Astrocyte (in vitro differentiated cells and primary cell): ENCODE measurements at regions not wholly inside any gene's neighbourhood (a gene's known extent, or its start where the extent isn't known, plus 50 kb on each side); places are given as distances from the start of the nearest gene placed in this dataset.

Source experiments
- DNase-seq: peaks from one replicate; pipeline ENCODE4 v3.0.0-alpha.2; 2010; ENCODE audit warnings: low read depth
- FAIRE-seq: peaks from 2 replicates; lab custom pipeline; 2011; peaks lifted over from hg19 to GRCh38; lab: Jason Lieb, UNC
- H2AFZ ChIP-seq: 2 replicates; pipeline ENCODE4 v1.6.0; 2012; ENCODE audit warnings: low read depth, low read length, inconsistent platforms
- H3K27ac ChIP-seq: 2 replicates; pipeline ENCODE4 v1.5.1; 2011; ENCODE audit warnings: low read depth, low read length, inconsistent platforms
- H3K27me3 ChIP-seq: 2 replicates; pipeline ENCODE4 v1.6.0; 2011; ENCODE audit warnings: low read length, inconsistent platforms; ENCODE audit not compliant: insufficient read depth
- H3K36me3 ChIP-seq: 2 replicates; pipeline ENCODE4 v1.5.1; 2011; ENCODE audit warnings: low read length, inconsistent platforms; ENCODE audit not compliant: insufficient read depth
- H3K4me1 ChIP-seq: 2 replicates; pipeline ENCODE4 v1.5.1; 2011; ENCODE audit warnings: low read length, inconsistent platforms; ENCODE audit not compliant: insufficient read depth
- H3K4me2 ChIP-seq: 2 replicates; pipeline ENCODE4 v1.6.0; 2012; ENCODE audit warnings: low read length, inconsistent platforms
- H3K4me3 ChIP-seq: 2 replicates; pipeline ENCODE4 v1.5.1; 2011; ENCODE audit warnings: low read depth, mild to moderate bottlenecking, low read length, inconsistent platforms; ENCODE audit not compliant: insufficient read depth
- H3K79me2 ChIP-seq: 2 replicates; pipeline ENCODE4 v1.6.0; 2012; ENCODE audit warnings: mild to moderate bottlenecking, low read length, inconsistent platforms; ENCODE audit not compliant: insufficient read depth
- H3K9ac ChIP-seq: 2 replicates; pipeline ENCODE4 v1.6.0; 2012; ENCODE audit warnings: mild to moderate bottlenecking, low read length, inconsistent platforms
- H3K9me3 ChIP-seq: 2 replicates; pipeline ENCODE4 v1.5.1; 2012; ENCODE audit warnings: low read depth, mild to moderate bottlenecking, low read length, inconsistent platforms; ENCODE audit not compliant: insufficient read depth
- H4K20me1 ChIP-seq: 2 replicates; pipeline ENCODE4 v1.6.0; 2012; ENCODE audit warnings: low read length, inconsistent platforms; ENCODE audit not compliant: insufficient read depth
- H3K27ac Mint-ChIP-seq: one replicate; pipeline ENCODE4 v1.8.0; 2021; ENCODE audit warnings: mild to moderate bottlenecking, mixed read lengths; ENCODE audit not compliant: unreplicated experiment
- H3K27me3 Mint-ChIP-seq: one replicate; pipeline ENCODE4 v1.8.0; 2021; ENCODE audit warnings: low read depth, mixed read lengths; ENCODE audit not compliant: unreplicated experiment
- H3K36me3 Mint-ChIP-seq: one replicate; pipeline ENCODE4 v1.8.0; 2021; ENCODE audit warnings: low read depth, mixed read lengths; ENCODE audit not compliant: unreplicated experiment
- H3K4me1 Mint-ChIP-seq: one replicate; pipeline ENCODE4 v1.8.0; 2021; ENCODE audit warnings: low read depth, mixed read lengths; ENCODE audit not compliant: unreplicated experiment
- H3K4me3 Mint-ChIP-seq: one replicate; pipeline ENCODE4 v1.8.0; 2021; ENCODE audit warnings: mild to moderate bottlenecking, moderate library complexity, mixed read lengths; ENCODE audit not compliant: unreplicated experiment
- H3K9me3 Mint-ChIP-seq: one replicate; pipeline ENCODE4 v1.8.0; 2021; ENCODE audit warnings: mild to moderate bottlenecking, mixed read lengths; ENCODE audit not compliant: unreplicated experiment
- EZH2 ChIP-seq: IDR thresholded peaks from 2 replicates; pipeline ENCODE4 v1.6.1; 2012; ENCODE audit warnings: mild to moderate bottlenecking, low read length, inconsistent platforms; ENCODE audit not compliant: insufficient read depth
- TF ChIP-seq, protein P1 (sequence below): IDR thresholded peaks from 2 replicates; pipeline ENCODE4 v1.5.1; 2011; ENCODE audit warnings: low read depth, mild to moderate bottlenecking, inconsistent platforms, low read length, moderate library complexity; ENCODE audit not compliant: insufficient read depth

DNA sequence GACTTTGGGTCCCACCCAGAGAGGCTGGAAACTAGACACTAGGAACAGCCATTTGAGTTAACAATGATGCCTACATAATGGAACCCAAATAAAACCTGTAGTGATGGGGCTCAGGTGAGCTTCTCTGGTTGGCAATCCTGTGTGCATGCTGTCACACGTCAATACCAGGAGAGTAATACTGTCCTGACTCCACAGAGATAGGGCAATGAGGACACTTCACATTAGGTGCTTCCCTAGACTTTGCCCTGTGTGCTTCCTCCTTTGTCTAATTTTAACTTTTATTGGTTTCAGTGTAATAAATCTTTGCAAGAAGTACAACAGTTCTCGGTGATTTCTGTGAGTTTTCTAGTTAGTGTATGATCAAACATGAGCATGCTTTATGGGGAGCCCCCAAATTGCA, 281.8 kb upstream of the ARRDC4 start:
- H3K36me3 Mint-ChIP-seq = no peaks in the 10 kb centered on the region
- no peak for TF ChIP-seq EZH2
- TF ChIP-seq, protein P1, sequence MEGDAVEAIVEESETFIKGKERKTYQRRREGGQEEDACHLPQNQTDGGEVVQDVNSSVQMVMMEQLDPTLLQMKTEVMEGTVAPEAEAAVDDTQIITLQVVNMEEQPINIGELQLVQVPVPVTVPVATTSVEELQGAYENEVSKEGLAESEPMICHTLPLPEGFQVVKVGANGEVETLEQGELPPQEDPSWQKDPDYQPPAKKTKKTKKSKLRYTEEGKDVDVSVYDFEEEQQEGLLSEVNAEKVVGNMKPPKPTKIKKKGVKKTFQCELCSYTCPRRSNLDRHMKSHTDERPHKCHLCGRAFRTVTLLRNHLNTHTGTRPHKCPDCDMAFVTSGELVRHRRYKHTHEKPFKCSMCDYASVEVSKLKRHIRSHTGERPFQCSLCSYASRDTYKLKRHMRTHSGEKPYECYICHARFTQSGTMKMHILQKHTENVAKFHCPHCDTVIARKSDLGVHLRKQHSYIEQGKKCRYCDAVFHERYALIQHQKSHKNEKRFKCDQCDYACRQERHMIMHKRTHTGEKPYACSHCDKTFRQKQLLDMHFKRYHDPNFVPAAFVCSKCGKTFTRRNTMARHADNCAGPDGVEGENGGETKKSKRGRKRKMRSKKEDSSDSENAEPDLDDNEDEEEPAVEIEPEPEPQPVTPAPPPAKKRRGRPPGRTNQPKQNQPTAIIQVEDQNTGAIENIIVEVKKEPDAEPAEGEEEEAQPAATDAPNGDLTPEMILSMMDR = no peak
- Histone ChIP-seq H3K4me2 (no peak overlapping the region), H3K79me2 (no peaks in the 10 kb centered on the region), H3K27ac (no peak overlapping the region), H4K20me1 (no peaks in the 10 kb centered on the region), H3K9me3 (peaks cover 3% of the 10 kb centered on the region), H3K27me3 (no peaks in the 10 kb centered on the region), H3K9ac (no peak overlapping the region), H3K4me1 (no peaks in the 10 kb centered on the region), H3K36me3 (no peaks in the 10 kb centered on the region), H2AFZ (no peak overlapping the region), H3K4me3 (no peak overlapping the region)
- H3K4me1 Mint-ChIP-seq = no peaks in the 10 kb centered on the region
- no peak for DNase-seq
- H3K27ac Mint-ChIP-seq = no peak overlapping the region
- FAIRE-seq = no peak
- peaks cover 1% of the 10 kb centered on the region for H3K9me3 Mint-ChIP-seq
- H3K27me3 Mint-ChIP-seq = peaks cover 3% of the 10 kb centered on the region
- H3K4me3 Mint-ChIP-seq = no peak overlapping the region

DNA sequence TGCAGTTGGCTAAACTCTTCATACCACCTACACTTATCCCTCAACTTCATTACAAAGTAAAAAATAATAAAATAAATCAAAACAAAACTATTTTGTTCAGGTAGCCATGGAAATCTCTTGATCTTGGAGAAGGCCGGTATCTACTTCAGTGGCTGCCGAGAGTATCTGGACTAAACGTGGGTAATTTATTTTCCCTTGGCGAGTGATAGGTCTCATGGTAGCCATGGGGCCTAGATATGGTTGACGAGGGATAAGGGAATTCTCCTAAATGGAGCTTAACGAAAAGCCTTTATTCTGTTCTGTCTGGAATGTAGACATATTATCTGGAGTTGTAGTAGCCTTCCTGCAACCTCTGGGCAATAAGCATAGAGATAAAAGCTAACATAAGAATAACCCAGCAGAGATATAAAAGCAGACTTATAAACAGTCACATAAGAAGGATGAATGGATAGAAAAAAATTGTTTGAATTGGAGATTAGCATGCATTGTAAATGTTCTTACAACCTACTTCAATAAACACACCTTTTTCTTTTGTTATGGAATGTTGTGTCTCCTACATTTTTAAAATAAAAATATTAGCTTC, 281.3 kb upstream of the ARRDC4 start:
- Mint-ChIP-seq H3K4me3 (no peak overlapping the region), H3K4me1 (no peaks in the 10 kb centered on the region), H3K27ac (no peak overlapping the region), H3K27me3 (peaks cover 3% of the 10 kb centered on the region), H3K36me3 (no peaks in the 10 kb centered on the region), H3K9me3 (no peaks in the 10 kb centered on the region)
- TF ChIP-seq, protein P1 = no peak
- no peak for TF ChIP-seq EZH2
- Histone ChIP-seq H2AFZ (no peak overlapping the region), H3K4me1 (no peaks in the 10 kb centered on the region), H3K27me3 (no peaks in the 10 kb centered on the region), H3K4me2 (no peak overlapping the region), H3K9me3 (peaks cover 3% of the 10 kb centered on the region), H3K9ac (no peak overlapping the region), H3K4me3 (no peak overlapping the region), H3K79me2 (no peaks in the 10 kb centered on the region), H4K20me1 (no peaks in the 10 kb centered on the region), H3K27ac (no peak overlapping the region), H3K36me3 (no peaks in the 10 kb centered on the region)
- DNase-seq (no peak), FAIRE-seq (no peak)

DNA sequence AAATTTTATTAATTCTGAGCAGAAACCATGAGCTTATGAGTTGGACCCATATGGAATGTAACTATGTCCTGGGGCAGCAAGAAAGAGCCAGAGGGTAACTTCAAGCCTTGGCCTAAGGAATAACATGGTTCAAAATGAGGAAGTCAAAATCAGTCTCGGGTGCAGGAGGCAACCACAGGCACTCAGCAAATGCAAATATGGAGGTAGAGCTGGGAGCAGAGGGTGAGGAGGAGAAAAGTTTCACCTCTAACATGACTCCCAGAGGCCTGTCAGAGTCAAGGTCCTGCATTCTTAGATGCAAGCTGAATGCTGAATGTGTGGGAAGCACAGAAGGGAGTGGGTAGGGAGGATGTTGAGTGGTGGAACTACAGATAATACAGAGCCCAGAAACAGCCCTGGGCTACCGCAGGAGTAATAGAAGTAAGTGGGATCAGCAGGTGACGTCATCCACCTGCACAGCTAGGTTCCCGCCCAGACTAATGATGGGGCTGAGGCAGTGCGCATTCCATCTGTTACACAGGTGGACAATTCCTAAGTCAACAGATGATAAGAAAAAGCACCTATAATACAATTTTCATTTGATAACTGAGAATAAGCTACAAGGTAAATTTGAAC, 279.8 kb upstream of the ARRDC4 start:
- Mint-ChIP-seq H3K9me3 (no peaks in the 10 kb centered on the region), H3K27ac (no peak overlapping the region), H3K4me3 (no peak overlapping the region), H3K36me3 (no peaks in the 10 kb centered on the region), H3K4me1 (no peaks in the 10 kb centered on the region), H3K27me3 (peaks cover 3% of the 10 kb centered on the region)
- peaks cover 3% of the 10 kb centered on the region for H3K9me3 ChIP-seq
- no peaks in the 10 kb centered on the region for H3K36me3 ChIP-seq
- no peak overlapping the region for H3K4me3 ChIP-seq
- TF ChIP-seq, protein P1 = no peak
- TF ChIP-seq EZH2 = no peak
- H3K79me2 ChIP-seq = no peaks in the 10 kb centered on the region
- no peak overlapping the region for H2AFZ ChIP-seq
- H4K20me1 ChIP-seq = no peaks in the 10 kb centered on the region
- H3K9ac ChIP-seq = no peak overlapping the region
- H3K4me2 ChIP-seq = no peak overlapping the region
- no peak for DNase-seq
- no peaks in the 10 kb centered on the region for H3K27me3 ChIP-seq
- H3K4me1 ChIP-seq = no peaks in the 10 kb centered on the region
- H3K27ac ChIP-seq = no peak overlapping the region
- no peak for FAIRE-seq
